ENCODE measurements at regions not wholly inside any gene's neighbourhood (a gene's known extent, or its start where the extent isn't known, plus 50 kb on each side); places are given as distances from the start of the nearest gene placed in this dataset.

- Histone ChIP-seq H3K36me3 (ENCODE audit: control insufficient read depth, low read length) (no peaks in the 10 kb centered on the region), H3K4me3 (ENCODE audit: low read length) (no peak overlapping the region), H4K20me1 (ENCODE audit: control insufficient read depth, insufficient read depth, low read depth, low read length) (no peaks in the 10 kb centered on the region), H3K4me1 (ENCODE audit: control insufficient read depth, low read length) (no peaks in the 10 kb centered on the region), H3K79me2 (ENCODE audit: control insufficient read depth, low read length) (no peaks in the 10 kb centered on the region), H3K27ac (ENCODE audit: low read depth, low read length) (no peak overlapping the region), H3K27me3 (ENCODE audit: control insufficient read depth, low read length) (no peaks in the 10 kb centered on the region), H3F3A (ENCODE audit: control insufficient read depth, insufficient read depth) (no peaks in the 10 kb centered on the region), H3K9me2 (replicated peaks; ENCODE audit: control insufficient read depth, low read length) (no peaks in the 10 kb centered on the region), H3K4me2 (ENCODE audit: low read length) (no peak overlapping the region), H3K9me3 (ENCODE audit: control insufficient read depth, insufficient read depth, low read length) (no peaks in the 10 kb centered on the region)
- TF ChIP-seq EZH2phosphoT487 (IDR thresholded peaks at IDR 0.05; ENCODE audit: borderline replicate concordance, low read length) (no peak), CTCF (IDR thresholded peaks at IDR 0.05; ENCODE audit: low read depth, low read length, poor library complexity, severe bottlenecking) (no peak)
These were observed 1678.6 kb upstream of the CELF4 start for GRCh38 chr18:39244242-39244641.

GRCh38 chr18:39241534-39241933, 1675.9 kb upstream of the CELF4 start:
- H3K4me1 ChIP-seq (ENCODE audit: control insufficient read depth, low read length): no peaks in the 10 kb centered on the region
- no peaks in the 10 kb centered on the region for H3F3A ChIP-seq (ENCODE audit: control insufficient read depth, insufficient read depth)
- H3K27ac ChIP-seq (ENCODE audit: low read depth, low read length): no peak overlapping the region
- H3K9me3 ChIP-seq (ENCODE audit: control insufficient read depth, insufficient read depth, low read length): no peaks in the 10 kb centered on the region
- no peaks in the 10 kb centered on the region for H3K36me3 ChIP-seq (ENCODE audit: control insufficient read depth, low read length)
- no peak overlapping the region for H3K4me3 ChIP-seq (ENCODE audit: low read length)
- no peaks in the 10 kb centered on the region for H3K9me2 ChIP-seq (replicated peaks; ENCODE audit: control insufficient read depth, low read length)
- no peaks in the 10 kb centered on the region for H3K79me2 ChIP-seq (ENCODE audit: control insufficient read depth, low read length)
- no peak overlapping the region for H3K4me2 ChIP-seq (ENCODE audit: low read length)
- TF ChIP-seq CTCF (IDR thresholded peaks at IDR 0.05; ENCODE audit: low read depth, low read length, poor library complexity, severe bottlenecking) (no peak), EZH2phosphoT487 (IDR thresholded peaks at IDR 0.05; ENCODE audit: borderline replicate concordance, low read length) (no peak)
- H3K27me3 ChIP-seq (ENCODE audit: control insufficient read depth, low read length): no peaks in the 10 kb centered on the region
- no peaks in the 10 kb centered on the region for H4K20me1 ChIP-seq (ENCODE audit: control insufficient read depth, insufficient read depth, low read depth, low read length)

GRCh38 chr18:39238981-39239660, 1673.5 kb upstream of the CELF4 start:
- Histone ChIP-seq H3K79me2 (ENCODE audit: control insufficient read depth, low read length) (no peaks in the 10 kb centered on the region), H3K9me2 (replicated peaks; ENCODE audit: control insufficient read depth, low read length) (no peaks in the 10 kb centered on the region), H4K20me1 (ENCODE audit: control insufficient read depth, insufficient read depth, low read depth, low read length) (no peaks in the 10 kb centered on the region), H3K4me1 (ENCODE audit: control insufficient read depth, low read length) (no peaks in the 10 kb centered on the region), H3K4me3 (ENCODE audit: low read length) (no peak overlapping the region), H3F3A (ENCODE audit: control insufficient read depth, insufficient read depth) (no peaks in the 10 kb centered on the region), H3K9me3 (ENCODE audit: control insufficient read depth, insufficient read depth, low read length) (peaks cover 5% of the 10 kb centered on the region; the same call in 1 of the 2 replicates), H3K36me3 (ENCODE audit: control insufficient read depth, low read length) (no peaks in the 10 kb centered on the region), H3K27me3 (ENCODE audit: control insufficient read depth, low read length) (no peaks in the 10 kb centered on the region), H3K4me2 (ENCODE audit: low read length) (no peak overlapping the region), H3K27ac (ENCODE audit: low read depth, low read length) (no peak overlapping the region)
- TF ChIP-seq EZH2phosphoT487 (IDR thresholded peaks at IDR 0.05; ENCODE audit: borderline replicate concordance, low read length) (no peak), CTCF (IDR thresholded peaks at IDR 0.05; ENCODE audit: low read depth, low read length, poor library complexity, severe bottlenecking) (no peak)

Measured in DOHH2 (cell line).